Transverse colon (tissue), 3 donors: ENCODE measurements at regions not wholly inside any gene's neighbourhood (a gene's known extent, or its start where the extent isn't known, plus 50 kb on each side); places are given as distances from the start of the nearest gene placed in this dataset.

Experiments used
- POLR2A ChIP-seq: fragments of 450-650 bp; IDR thresholded peaks from one replicate; pipeline ENCODE4 v1.6.1; 2016; ENCODE audit warnings: antibody characterized with exemption, mild to moderate bottlenecking, moderate library complexity
- TF ChIP-seq, protein P1 (sequence below), 5 experiments: fragments of 200-600 bp in 3 of 5; fragments of 450-650 bp in 2 of 5; sonication (generic) in 3 of 5; IDR thresholded peaks; 1 replicate in 2 of 5; 2 replicates in 3 of 5; pipeline ENCODE4 v1.5.1; 2016 to 2017; ENCODE audit warnings: antibody characterized with exemption in 5 of 5, inconsistent platforms in 3 of 5, mild to moderate bottlenecking in 2 of 5, moderate library complexity in 1 of 5

DNA sequence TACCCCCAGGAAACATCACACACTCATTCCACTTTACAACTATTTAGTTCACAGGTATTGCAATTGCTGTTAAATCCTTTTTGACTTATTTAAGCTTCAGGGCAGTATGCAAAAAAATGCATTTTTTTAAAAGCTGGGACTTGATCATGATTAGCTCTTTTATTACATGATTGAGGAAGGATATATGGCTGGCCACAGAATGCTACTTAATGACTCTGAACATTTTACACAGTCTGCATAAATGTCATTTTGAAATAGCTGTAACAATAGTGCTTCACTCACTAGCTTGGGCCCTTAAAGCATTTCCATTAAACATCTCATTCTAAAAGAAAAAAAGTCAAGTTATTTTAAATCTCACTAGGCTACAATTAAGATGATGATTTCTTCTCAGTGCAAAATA is 429.7 kb downstream of the FRK start:
- TF ChIP-seq, protein P1, sequence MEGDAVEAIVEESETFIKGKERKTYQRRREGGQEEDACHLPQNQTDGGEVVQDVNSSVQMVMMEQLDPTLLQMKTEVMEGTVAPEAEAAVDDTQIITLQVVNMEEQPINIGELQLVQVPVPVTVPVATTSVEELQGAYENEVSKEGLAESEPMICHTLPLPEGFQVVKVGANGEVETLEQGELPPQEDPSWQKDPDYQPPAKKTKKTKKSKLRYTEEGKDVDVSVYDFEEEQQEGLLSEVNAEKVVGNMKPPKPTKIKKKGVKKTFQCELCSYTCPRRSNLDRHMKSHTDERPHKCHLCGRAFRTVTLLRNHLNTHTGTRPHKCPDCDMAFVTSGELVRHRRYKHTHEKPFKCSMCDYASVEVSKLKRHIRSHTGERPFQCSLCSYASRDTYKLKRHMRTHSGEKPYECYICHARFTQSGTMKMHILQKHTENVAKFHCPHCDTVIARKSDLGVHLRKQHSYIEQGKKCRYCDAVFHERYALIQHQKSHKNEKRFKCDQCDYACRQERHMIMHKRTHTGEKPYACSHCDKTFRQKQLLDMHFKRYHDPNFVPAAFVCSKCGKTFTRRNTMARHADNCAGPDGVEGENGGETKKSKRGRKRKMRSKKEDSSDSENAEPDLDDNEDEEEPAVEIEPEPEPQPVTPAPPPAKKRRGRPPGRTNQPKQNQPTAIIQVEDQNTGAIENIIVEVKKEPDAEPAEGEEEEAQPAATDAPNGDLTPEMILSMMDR (IDR thresholded peaks at IDR 0.05), result no peak
- TF ChIP-seq POLR2A, result no peak
